Hepatocyte (in vitro differentiated cells): ENCODE measurements at regions not wholly inside any gene's neighbourhood (a gene's known extent, or its start where the extent isn't known, plus 50 kb on each side); places are given as distances from the start of the nearest gene placed in this dataset.

Source experiments
- EZH2 ChIP-seq: fragments of 200-600 bp; sonication (generic); IDR thresholded peaks from 2 replicates; pipeline ENCODE4 v1.6.1; 2016; ENCODE audit warnings: antibody characterized with exemption, mild to moderate bottlenecking, borderline replicate concordance
- EZH2phosphoT487 ChIP-seq: fragments of 200-600 bp; sonication (generic); IDR thresholded peaks from one replicate; pipeline ENCODE4 v1.6.1; 2018; ENCODE audit warnings: antibody characterized with exemption, mild to moderate bottlenecking, low read depth, moderate library complexity; ENCODE audit not compliant: unreplicated experiment, severe bottlenecking
- TF ChIP-seq, protein P1 (sequence below): fragments of 200-600 bp; sonication (generic); IDR thresholded peaks from 2 replicates; pipeline ENCODE4 v1.5.1; 2016; ENCODE audit warnings: antibody characterized with exemption, mild to moderate bottlenecking; ENCODE audit not compliant: poor library complexity

GRCh38 chr9:79104216-79104615, 467.5 kb upstream of the TLE4 start:
- TF ChIP-seq, protein P1, sequence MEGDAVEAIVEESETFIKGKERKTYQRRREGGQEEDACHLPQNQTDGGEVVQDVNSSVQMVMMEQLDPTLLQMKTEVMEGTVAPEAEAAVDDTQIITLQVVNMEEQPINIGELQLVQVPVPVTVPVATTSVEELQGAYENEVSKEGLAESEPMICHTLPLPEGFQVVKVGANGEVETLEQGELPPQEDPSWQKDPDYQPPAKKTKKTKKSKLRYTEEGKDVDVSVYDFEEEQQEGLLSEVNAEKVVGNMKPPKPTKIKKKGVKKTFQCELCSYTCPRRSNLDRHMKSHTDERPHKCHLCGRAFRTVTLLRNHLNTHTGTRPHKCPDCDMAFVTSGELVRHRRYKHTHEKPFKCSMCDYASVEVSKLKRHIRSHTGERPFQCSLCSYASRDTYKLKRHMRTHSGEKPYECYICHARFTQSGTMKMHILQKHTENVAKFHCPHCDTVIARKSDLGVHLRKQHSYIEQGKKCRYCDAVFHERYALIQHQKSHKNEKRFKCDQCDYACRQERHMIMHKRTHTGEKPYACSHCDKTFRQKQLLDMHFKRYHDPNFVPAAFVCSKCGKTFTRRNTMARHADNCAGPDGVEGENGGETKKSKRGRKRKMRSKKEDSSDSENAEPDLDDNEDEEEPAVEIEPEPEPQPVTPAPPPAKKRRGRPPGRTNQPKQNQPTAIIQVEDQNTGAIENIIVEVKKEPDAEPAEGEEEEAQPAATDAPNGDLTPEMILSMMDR, result no peak
- TF ChIP-seq EZH2, result no peak
- no peak for TF ChIP-seq EZH2phosphoT487
